HK-2 (cell line): ENCODE measurements at regions not wholly inside any gene's neighbourhood (a gene's known extent, or its start where the extent isn't known, plus 50 kb on each side); places are given as distances from the start of the nearest gene placed in this dataset.
"Not testable (repeated sequence)": the region's sequence is repeated elsewhere in the genome, so short reads cannot be mapped to it uniquely, and the experiment has no call there.

Experiments used
- DNase-seq: peaks from one replicate; pipeline ENCODE4 v3.0.0-alpha.2; 2018; ENCODE audit not compliant: unreplicated experiment

- no peak for DNase-seq
Observed at GRCh38 chr2:111251711-111252110, 131.0 kb downstream of the BCL2L11 start.

DNA sequence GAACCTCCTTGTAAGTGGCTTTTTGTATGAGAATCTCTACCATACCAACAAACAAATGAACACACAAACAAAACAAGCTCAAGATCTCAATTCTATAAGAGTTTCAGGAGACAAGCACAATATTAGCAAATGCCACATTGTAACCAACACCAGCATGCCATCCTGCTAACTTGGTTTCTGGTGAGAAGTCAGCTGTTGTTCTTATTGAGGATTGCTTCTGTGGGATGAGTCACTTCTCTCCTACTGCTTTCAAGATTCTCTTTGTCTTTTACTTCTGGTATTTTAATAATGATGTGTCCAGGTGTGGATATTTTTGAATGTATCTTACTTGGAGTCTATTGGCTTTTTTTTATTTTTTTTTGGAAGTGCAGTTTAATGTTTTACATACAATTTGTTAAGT lies 131.7 kb downstream of the BCL2L11 start:
- no peak for DNase-seq

DNA sequence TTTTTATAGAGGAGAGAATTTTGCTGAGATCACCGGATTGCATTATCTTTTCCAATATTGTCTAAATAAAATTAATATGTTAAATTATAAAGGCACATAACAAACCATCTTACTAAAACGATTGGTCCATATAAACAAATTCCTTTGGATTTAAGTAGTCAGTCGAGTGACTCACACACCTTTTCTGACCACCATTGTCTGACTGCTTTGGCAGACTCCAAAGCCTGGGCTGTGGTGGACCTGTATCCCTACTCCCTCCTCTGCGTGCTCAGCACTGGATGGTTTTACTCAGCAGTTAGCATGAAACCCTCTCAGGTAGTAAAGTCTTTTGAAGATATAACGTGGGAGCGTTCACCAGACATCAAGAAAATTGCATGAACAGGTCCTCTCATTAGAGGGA lies 134.2 kb downstream of the BCL2L11 start:
- not testable (repeated sequence) for DNase-seq

- not testable (repeated sequence) for DNase-seq
Observed at GRCh38 chr2:111256628-111257027, 135.9 kb downstream of the BCL2L11 start.

DNA sequence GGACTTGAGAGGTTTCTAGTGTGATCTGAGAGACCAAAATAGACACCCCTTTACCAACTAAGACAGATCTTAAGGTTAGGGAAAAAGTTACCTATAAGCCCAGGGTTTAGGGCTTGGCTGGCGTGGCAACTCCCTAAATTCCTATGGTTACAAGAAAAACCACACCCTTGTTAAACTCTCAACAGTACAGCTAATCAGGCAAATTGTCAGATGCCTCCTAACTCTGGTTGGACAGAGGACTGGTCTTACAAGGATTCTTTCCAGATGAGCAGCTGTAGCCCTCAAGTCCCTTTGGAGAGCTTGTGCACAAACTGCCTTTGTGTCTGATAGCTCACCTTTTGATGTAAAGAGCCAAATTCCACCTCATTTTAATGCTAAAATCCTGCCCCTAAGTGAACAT lies 136.9 kb downstream of the BCL2L11 start:
- not testable (repeated sequence) for DNase-seq

DNA sequence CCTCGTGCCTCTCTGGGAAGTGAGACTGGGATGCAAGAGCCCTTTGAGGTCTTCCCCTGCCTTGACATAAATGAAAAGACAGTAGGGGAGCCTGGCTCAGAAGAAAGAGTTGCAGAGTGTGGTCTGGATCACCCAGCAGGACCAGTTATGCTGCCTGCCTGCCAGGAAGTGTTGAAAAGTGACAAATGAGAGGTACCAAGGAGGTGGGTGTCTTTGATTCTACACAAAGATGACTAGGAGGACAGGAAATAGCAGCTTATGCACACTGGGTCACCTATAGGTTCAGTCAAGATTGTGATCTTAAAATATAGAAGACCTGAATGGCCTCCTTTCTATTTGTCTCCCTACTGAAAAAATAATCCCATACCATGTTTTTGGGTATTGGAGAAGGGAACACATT lies 137.6 kb downstream of the BCL2L11 start:
- not testable (repeated sequence) for DNase-seq

- DNase-seq = not testable (repeated sequence)
Observed at GRCh38 chr2:111262627-111263379, 142.1 kb downstream of the BCL2L11 start.

DNA sequence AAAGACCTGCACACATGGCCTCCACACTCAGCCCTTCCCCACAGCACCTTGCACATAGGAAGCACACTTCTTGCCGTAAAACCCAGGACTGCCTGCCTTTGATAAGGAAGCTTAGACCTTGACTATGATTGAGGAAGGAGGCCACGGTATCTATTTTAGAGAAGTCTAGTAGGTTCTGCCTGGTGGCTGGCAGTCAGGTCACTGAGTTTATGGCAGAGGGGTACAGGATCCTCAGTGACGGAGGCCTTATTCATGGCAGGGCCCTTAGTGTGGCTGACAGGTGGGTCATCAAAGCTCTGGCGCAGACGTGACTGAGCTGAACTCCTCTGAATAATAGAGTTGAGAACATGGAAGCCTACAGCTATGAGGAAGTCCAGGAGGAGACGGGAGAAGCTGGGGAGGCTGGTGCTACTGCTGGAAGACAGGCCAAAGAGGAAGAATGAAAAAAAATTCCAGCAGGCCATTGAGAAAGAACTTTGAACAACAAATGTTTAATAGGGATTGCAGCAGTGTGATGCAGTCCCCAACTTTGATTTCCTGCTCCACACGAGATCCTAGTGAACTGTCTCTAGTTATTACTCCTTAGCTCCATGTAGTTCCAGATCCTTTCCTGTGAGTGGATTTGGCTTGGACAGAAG lies 142.8 kb downstream of the BCL2L11 start:
- not testable (repeated sequence) for DNase-seq

- DNase-seq = not testable (repeated sequence)
Observed at GRCh38 chr2:111264956-111265355, 144.2 kb downstream of the BCL2L11 start.

DNA sequence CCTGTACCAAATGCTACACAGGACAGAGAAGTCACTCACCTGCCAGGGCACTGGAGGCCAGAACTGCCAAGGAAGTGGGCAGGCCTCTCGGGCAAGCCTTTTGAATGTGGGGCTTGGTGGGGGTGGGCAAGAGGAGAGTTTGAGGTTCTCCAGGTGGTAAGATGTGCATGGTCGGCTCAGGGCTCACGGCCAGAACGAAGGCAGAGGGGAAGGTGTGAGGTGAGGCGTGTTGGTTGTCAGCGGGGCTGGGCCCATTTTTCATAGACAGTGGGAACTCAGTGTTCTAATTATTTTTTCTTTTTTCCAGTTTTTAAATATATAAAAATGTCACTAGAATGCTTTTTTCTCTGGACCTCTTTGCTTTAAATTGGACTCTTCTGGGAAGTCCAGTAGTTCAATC lies 145.8 kb downstream of the BCL2L11 start:
- DNase-seq = not testable (repeated sequence)

DNA sequence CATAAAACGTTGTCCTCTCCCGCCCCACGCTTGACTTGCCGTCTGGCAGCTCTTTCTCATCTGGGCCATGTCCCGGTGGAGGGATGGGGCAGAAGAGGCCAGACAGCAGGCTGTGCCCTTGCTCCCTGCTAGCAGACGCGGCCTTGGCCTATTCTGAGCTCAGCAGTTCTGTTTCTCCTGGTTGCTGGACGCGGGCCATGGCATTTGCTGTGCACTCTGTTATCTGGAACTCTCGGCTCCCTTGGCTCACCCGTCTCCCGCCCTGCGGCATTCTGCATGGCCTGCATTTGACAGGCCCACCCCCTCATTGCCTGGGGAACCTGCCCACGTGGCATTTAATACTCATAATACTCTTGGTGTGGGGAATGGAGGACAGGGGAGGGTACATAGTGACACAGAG lies 146.3 kb downstream of the BCL2L11 start:
- DNase-seq = not testable (repeated sequence)

- DNase-seq = not testable (repeated sequence)
Observed at GRCh38 chr2:111269761-111270323, 149.1 kb downstream of the BCL2L11 start.

DNA sequence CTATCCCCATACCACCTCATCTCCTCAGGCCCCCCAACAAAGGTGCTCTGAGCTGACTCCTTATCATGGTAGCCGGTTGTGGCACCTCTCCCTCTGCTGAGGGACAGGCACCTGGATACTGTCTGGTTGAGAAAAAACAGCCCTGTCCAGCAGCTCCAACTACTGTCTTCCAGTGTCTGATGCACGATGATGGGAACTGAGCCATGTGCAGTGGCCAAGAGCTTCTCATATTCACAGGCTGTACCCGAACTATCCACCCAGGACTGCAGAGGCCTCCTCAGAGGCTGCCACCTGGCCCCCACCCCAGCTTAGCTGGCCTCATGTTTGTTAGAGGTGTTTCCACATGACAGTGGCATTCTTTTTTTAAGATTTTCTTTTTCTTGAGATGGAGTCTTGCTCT lies 149.9 kb downstream of the BCL2L11 start:
- not testable (repeated sequence) for DNase-seq

GRCh38 chr2:111271647-111272304 lies 151.1 kb downstream of the BCL2L11 start:
- not testable (repeated sequence) for DNase-seq

GRCh38 chr2:111273007-111273406 lies 152.3 kb downstream of the BCL2L11 start:
- not testable (repeated sequence) for DNase-seq

- not testable (repeated sequence) for DNase-seq
Observed at GRCh38 chr2:111275047-111275853, 154.5 kb downstream of the BCL2L11 start.

DNA sequence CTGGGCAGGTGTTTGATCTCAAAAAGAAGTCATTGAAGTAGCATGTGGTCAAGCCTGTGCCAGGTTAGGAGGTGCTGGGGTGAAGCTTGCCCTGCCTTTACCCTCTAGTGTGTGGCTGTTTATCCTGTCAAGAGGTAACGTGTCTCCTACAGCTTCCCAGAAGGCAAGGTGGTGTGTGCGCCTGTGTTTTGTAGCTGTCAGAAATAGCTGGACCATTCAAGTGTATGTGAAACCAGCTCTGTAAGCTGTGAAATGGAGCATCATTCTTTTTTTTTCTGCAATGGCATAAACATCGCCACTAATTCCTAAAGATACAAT lies 155.1 kb downstream of the BCL2L11 start:
- not testable (repeated sequence) for DNase-seq

DNA sequence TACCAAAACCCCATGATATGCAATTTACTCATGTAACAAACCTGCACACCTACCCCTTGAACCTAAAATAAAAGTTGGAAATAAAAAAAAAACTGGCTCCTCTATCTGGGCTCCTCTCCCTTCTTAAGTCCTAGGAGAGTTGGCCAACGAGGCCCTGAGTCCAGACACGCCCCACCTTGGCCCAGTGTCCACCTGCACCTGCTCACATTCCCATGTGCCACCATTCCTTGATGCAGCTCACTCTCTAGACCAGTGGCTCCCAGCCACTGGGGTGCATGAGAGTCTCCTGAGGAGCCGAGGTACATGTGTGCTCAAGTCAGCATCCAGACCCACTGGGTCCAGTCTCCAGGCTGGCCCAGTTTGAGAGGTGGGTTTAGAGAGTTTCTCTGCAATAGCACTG lies 157.4 kb downstream of the BCL2L11 start:
- not testable (repeated sequence) for DNase-seq

GRCh38 chr2:111280709-111281286 lies 160.1 kb downstream of the BCL2L11 start:
- DNase-seq = not testable (repeated sequence)

DNA sequence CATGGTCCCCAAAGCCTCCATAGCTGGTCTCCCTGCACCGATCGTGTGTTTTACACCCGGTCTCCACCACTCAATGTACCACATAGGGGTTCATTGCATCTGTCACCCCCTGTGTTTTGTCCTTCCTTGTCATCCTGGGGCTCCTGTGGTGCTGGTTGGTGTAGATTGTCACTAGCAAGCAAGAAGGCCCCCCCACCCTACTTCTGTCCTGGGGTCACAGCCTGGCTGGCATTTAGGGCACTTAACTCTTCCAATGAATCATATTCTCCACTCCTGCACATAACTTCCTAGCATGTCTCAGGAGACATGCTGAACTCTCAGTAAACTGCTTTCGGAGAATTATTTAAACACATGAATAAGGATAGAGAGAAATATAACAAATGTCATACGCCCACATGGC lies 161.4 kb downstream of the BCL2L11 start:
- not testable (repeated sequence) for DNase-seq
